ENCODE measurements at regions not wholly inside any gene's neighbourhood (a gene's known extent, or its start where the extent isn't known, plus 50 kb on each side); places are given as distances from the start of the nearest gene placed in this dataset.

GRCh38 chr10:52908478-52908877 lies 135.9 kb upstream of the MBL2 start:
- no peak overlapping the region for H3K4me2 ChIP-seq (replicated peaks; ENCODE audit: extremely low read depth, low read length, poor library complexity, severe bottlenecking)
- no peak for DNase-seq
- H2AFZ ChIP-seq (ENCODE audit: insufficient read depth, low read depth, low read length, poor library complexity, severe bottlenecking), result no peak overlapping the region
- H4K20me1 ChIP-seq (ENCODE audit: insufficient read depth, low read length), result no peaks in the 10 kb centered on the region
- Mint-ChIP-seq H3K9me3 (peaks cover 0 to 4% (median 0%) of the 10 kb centered on the region in 7 donors), H3K4me3 (no peak overlapping the region), H3K27ac (no peak overlapping the region), H3K27me3 (ENCODE audit: low read depth in 3 of 3) (no peaks in the 10 kb centered on the region), H3K36me3 (no peaks in the 10 kb centered on the region), H3K4me1 (no peaks in the 10 kb centered on the region)
- no peak overlapping the region for H3K9ac ChIP-seq (ENCODE audit: insufficient read depth, low read length, poor library complexity, severe bottlenecking)
- intact Hi-C loops (cut with micrococcal nuclease), result no loop called here
- no peaks in the 10 kb centered on the region for H3K9me3 ChIP-seq (replicated peaks in 1 of 2; ENCODE audit: control insufficient read depth in 1 of 2, insufficient read depth in 1 of 2, low read length in 2 of 2)
- no peaks in the 10 kb centered on the region for H3K27me3 ChIP-seq (ENCODE audit: control insufficient read depth in 2 of 2, insufficient read depth in 2 of 2, low read length in 2 of 2)
- no peaks in the 10 kb centered on the region for H3K36me3 ChIP-seq (replicated peaks in 1 of 2; ENCODE audit: control insufficient read depth in 1 of 2, insufficient read depth in 2 of 2, low read length in 2 of 2)
- H3K4me3 ChIP-seq (replicated peaks in 1 of 3; ENCODE audit: low read depth in 2 of 3, low read length in 3 of 3), result no peak overlapping the region
- TF ChIP-seq CTCF (IDR thresholded peaks at IDR 0.05), result no peak
- H3K4me1 ChIP-seq (ENCODE audit: control insufficient read depth in 1 of 2, insufficient read depth in 2 of 2, low read length in 2 of 2), result no peaks in the 10 kb centered on the region
- H3K27ac ChIP-seq (ENCODE audit: low read depth in 1 of 2, low read length in 2 of 2), result no peak overlapping the region
- H3K79me2 ChIP-seq (ENCODE audit: insufficient read depth, low read length), result no peaks in the 10 kb centered on the region
- WGBS (ENCODE audit: insufficient coverage), result 75% methylated on average over 4 of the region's 5 CpGs

GRCh38 chr10:52906046-52906445 lies 133.5 kb upstream of the MBL2 start:
- H3K27ac ChIP-seq (ENCODE audit: low read depth in 1 of 2, low read length in 2 of 2), result no peak overlapping the region
- WGBS (ENCODE audit: insufficient coverage), result 88% methylated on average over 1 of the region's 1 CpG
- H3K9me3 Mint-ChIP-seq, result peaks cover 0 to 2% (median 0%) of the 10 kb centered on the region in 7 donors

More at GRCh38 chr10:52906046-52906445, 133.5 kb upstream of the MBL2 start:
- no peak overlapping the region for H3K9ac ChIP-seq (ENCODE audit: insufficient read depth, low read length, poor library complexity, severe bottlenecking)
- intact Hi-C loops (cut with micrococcal nuclease), result no loop called here
- Mint-ChIP-seq H3K4me3 (no peak overlapping the region), H3K36me3 (no peaks in the 10 kb centered on the region), H3K27ac (no peak overlapping the region), H3K4me1 (no peaks in the 10 kb centered on the region), H3K27me3 (ENCODE audit: low read depth in 3 of 3) (no peaks in the 10 kb centered on the region)
- no peak overlapping the region for H3K4me3 ChIP-seq (replicated peaks in 1 of 3; ENCODE audit: low read depth in 2 of 3, low read length in 3 of 3)
- H3K4me1 ChIP-seq (ENCODE audit: control insufficient read depth in 1 of 2, insufficient read depth in 2 of 2, low read length in 2 of 2), result no peaks in the 10 kb centered on the region
- TF ChIP-seq CTCF (IDR thresholded peaks at IDR 0.05), result no peak
- H3K79me2 ChIP-seq (ENCODE audit: insufficient read depth, low read length), result no peaks in the 10 kb centered on the region
- H2AFZ ChIP-seq (ENCODE audit: insufficient read depth, low read depth, low read length, poor library complexity, severe bottlenecking), result no peak overlapping the region
- H3K9me3 ChIP-seq (replicated peaks in 1 of 2; ENCODE audit: control insufficient read depth in 1 of 2, insufficient read depth in 1 of 2, low read length in 2 of 2), result no peaks in the 10 kb centered on the region
- no peaks in the 10 kb centered on the region for H3K27me3 ChIP-seq (ENCODE audit: control insufficient read depth in 2 of 2, insufficient read depth in 2 of 2, low read length in 2 of 2)
- H4K20me1 ChIP-seq (ENCODE audit: insufficient read depth, low read length), result no peaks in the 10 kb centered on the region
- no peaks in the 10 kb centered on the region for H3K36me3 ChIP-seq (replicated peaks in 1 of 2; ENCODE audit: control insufficient read depth in 1 of 2, insufficient read depth in 2 of 2, low read length in 2 of 2)
- DNase-seq, result no peak
- no peak overlapping the region for H3K4me2 ChIP-seq (replicated peaks; ENCODE audit: extremely low read depth, low read length, poor library complexity, severe bottlenecking)
